GM21619 (cell line): ENCODE measurements at regions not wholly inside any gene's neighbourhood (a gene's known extent, or its start where the extent isn't known, plus 50 kb on each side); places are given as distances from the start of the nearest gene placed in this dataset.
"Not testable (repeated sequence)": the region's sequence is repeated elsewhere in the genome, so short reads cannot be mapped to it uniquely, and the experiment has no call there.

Source experiments
- ATAC-seq: cut with Tn5 transposase; IDR thresholded peaks from one replicate; pipeline ENCODE4 v1.9.1; 2021; ENCODE audit not compliant: unreplicated experiment

DNA sequence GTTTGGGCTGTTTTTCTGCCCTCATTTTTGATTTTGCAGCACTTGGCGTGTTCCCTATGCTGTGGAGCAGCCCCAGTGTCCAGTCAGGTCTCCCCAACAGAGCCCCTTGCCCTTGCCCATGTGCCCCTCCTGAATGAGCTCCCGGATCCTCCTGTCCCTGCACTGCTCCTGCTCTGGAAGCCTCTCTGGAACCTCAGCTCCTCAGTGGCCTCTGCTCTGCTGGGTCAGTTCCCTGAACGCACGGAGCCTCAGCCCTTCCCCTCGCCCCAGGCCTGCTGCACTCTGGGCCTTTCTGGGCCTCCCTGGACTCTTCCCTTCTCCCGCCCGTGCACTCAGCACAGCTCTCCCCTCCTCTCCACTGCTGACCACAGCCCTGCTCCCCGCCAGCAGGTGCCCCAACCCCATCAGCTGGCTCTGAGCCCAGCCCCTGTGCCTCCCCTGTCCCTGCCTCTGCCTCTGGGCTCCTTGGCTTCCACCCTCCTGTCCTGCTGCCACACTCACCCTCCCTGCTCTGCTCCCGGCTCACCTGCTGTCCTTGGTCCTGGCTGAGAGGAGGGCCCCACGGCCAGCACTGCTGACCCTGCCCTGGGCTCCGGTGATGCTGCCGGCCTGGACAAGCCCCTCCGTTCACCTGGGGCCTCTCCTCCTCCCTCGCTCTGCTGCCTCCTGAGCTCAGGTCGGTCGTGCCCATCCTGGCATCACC, 220.6 kb downstream of the TMEM121 start:
- not testable (repeated sequence) for ATAC-seq

DNA sequence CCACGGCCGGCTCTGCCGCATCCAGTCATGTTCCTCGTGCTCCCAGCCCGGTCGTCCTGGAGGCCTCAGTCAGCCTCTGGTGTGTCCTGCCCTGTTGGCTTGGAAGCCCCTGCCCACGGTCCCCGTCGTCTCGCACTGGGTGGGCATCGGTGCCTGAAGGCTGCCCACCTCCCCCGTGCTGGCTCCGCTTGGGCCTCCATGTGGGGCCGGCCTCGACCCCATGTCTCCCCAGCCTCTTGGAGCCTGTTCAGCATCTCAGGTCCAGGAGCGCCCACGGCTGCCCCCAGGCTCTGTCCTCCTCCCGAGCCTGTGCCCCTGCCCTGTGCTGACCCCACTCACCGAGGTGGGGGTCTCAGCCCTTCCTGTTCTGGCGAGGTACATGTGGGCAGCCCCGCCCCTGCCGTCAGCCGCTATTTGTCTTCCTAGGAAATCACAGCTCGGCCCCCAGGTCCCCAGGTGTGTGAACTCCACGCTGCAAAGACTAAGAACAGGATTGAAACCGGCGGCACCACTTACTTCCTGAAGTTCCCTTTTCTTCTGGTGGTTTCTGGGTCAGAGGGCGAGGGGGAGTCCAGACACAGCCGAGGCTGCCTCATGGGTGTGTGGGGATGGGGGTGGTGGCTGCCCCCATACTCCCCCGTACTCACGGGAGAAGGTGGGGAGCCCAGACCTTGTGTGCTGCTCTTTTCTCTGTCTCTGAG, 221.3 kb downstream of the TMEM121 start:
- not testable (repeated sequence) for ATAC-seq

DNA sequence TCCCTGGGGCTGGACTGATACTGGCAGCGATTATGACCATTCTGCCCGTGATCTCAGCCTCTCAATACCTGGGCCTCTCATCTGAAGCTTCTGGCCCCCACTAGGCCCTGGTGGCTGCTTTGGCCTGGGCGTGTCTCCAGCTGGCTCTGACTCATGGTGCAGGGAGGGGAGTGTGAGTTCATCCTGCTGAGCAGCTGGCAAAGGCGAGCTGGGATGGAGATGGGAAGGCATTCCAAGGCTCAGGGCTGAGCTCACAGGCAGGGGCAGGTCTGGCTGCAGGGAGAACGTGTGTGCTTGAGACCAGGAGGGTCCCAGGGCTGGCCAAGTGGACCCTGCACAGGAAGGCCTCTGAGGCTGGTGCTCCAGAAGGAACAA, 221.8 kb downstream of the TMEM121 start:
- ATAC-seq, result no peak

DNA sequence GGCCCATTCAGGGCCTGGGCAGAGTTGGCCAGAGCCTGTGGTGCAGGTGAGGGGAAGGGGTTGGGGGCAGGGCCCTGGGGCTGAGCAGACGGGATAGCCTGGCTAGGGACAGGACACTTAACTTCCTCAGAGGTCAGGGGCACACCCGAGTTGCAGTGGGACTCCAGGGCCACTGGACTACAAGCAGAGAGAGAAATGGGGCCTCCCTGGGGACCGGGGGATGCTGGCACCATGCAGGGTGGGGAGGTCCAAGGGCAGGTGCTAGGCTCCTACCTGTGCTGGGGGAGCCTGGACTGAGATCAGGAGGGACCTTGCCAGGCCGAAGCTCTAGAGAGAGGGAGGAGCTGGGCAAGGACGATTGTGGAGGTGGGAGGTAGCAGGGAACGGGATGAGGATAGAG, 222.3 kb downstream of the TMEM121 start:
- ATAC-seq, result not testable (repeated sequence)

DNA sequence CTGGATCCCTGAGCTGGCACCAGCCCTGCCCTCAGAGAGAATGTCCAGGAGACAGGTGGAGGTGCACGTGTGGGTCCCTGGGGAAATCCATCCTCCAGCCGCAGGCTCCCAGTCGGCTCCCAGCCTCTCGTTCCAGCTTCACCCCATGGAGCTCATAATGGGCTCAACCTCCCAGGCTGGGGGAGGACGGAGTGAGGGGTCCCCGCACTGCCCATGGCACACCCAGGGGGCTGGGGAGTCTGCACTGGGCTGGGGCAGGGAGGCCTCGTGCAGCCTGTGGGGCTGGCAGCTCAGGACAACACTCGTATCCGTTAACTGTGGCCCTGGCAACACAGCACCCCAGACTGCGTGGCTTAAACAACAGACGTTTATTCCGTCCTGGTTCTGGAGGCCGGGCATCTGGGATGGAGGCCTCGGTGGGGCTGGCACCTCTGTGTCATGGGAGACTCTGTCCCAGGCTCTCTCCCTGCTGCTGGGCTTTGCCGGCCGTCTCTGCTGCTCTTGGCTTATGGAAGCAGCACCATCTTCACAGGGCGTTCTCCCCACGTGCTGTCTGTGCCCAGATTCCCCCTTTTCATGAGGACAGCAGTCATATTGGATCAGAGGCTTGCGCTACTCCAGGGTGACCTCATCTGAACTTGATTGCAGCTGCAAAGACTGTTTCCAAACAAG, 223.6 kb downstream of the TMEM121 start:
- ATAC-seq, result not testable (repeated sequence)

DNA sequence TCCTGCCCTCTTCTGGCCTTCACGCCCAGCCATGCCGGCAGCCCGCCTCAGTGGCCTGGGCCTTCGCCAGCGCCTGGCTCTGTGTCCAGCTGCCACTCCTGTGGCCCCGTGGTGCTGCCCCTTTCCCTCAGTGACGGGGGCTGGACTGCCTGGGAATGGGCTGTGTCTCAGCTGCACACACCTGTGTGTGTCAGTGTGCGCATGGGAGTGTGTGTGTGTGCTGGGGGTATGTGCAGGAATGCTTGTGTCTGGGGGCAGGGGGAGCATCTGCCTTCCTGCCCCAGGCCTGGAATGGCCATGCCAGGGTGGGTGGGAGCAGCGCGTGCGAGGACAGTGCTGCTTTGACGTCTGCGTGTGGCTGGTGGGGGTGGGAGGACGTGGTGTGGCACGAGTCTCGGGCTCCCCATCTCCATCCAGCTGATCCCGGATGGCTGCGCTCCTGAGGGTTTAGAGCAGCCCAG, 224.9 kb downstream of the TMEM121 start:
- not testable (repeated sequence) for ATAC-seq

DNA sequence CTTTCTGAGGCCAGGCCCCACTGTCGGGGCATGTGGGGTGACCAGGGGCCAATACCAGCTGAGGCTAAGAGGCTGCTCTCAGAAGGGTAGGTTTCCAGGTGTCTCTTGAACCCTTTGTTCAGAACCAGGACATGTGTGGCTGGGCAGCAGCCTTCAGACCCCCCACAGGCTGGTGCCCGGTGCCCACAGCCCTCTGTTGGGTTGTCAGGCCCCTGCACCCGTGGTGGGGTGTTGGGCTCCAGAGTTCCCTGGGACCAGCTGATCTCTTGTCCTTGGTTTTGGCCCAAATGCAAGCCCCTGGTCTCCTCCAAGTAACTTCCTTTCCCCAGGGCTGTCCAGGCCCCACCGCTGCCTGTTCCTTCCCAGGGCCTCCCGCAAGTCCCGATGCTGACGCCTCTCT, 226.0 kb downstream of the TMEM121 start:
- ATAC-seq, result not testable (repeated sequence)

DNA sequence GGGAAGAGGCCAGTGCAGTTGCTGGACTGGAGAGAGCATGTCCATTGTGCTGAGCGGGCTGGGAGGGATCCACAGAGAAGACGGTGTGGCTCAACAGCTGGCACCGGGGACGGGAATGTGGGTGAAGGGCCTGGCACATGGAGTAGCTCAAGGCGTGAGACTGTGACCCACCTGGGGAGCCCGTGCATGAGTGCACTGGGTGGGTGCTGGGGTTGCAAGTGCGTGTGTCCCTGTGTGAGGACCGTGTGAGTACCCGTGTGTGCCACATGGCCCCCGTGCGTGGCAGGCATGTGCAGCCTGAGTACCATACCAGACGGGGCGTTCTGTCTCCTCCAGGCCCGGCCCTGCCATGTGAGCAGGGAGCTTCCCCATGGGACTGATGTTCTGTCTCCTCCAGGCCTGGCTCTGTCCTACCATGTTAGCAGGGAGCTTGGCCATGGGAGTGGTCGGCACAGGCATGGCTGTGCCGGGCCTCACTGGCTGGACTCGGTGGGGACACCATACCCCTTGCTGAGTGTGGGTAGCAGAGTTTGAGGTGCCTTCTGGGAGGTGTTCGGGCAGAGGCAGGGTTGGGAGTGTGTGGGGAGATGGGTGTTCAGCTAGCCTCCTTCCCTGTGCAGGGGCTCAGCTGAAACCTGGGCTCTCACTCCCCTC, 234.4 kb downstream of the TMEM121 start:
- no peak for ATAC-seq

DNA sequence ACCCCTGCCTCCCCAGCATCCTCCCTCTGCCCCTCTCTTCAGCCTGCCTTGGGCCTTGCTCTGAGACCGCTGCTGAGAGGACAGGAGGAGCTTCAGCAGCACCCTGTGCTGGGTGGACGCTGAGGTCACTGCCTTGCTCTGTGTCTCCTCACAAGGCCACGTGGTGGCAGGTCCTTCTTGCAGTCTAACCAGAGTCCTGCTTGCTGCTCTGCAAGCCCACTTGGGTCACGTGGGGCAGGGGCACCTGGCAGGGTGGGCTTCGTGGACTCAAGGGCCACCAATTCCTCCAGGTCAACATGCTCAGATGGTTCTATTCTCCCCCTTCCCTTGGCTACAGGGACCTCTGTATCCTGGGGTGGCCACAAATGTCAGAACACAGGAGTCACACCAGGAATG, 235.0 kb downstream of the TMEM121 start:
- ATAC-seq, result not testable (repeated sequence)

DNA sequence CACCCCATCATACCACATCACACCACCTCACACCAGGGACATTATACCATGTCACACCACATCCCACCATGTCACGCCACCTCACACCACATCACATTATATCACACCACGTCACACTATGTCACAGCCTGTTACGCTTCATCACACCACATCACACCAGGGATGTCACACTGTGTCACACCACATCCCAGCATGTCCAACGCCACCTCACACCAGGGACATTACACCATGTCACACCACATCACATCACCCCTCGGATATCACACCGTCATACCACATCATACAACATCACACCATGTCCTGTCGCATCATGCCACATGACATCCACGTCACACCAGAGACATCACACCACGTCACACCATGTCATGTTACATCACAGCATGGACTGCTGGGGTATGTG, 235.5 kb downstream of the TMEM121 start:
- no peak for ATAC-seq

DNA sequence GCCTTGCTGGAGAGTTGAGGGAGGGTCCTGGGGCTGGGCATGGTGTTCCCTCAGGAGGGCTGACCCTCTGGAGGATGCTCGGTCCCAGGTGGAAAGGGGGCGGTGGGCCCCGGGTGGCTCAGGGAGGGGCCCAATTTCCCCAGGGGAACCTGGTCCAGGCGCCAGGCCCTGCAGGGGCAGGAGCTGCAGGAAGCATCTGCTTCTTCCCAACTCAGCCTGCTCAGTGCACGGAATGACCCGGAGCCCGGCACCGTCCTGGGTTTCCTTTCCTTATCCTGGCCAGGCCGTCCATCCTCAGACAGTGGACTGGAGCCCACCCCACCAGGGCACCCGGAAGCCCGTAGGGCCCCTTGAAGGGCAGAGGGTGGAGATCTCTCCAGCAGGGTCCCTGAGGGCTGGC, 235.9 kb downstream of the TMEM121 start:
- ATAC-seq, result not testable (repeated sequence)

DNA sequence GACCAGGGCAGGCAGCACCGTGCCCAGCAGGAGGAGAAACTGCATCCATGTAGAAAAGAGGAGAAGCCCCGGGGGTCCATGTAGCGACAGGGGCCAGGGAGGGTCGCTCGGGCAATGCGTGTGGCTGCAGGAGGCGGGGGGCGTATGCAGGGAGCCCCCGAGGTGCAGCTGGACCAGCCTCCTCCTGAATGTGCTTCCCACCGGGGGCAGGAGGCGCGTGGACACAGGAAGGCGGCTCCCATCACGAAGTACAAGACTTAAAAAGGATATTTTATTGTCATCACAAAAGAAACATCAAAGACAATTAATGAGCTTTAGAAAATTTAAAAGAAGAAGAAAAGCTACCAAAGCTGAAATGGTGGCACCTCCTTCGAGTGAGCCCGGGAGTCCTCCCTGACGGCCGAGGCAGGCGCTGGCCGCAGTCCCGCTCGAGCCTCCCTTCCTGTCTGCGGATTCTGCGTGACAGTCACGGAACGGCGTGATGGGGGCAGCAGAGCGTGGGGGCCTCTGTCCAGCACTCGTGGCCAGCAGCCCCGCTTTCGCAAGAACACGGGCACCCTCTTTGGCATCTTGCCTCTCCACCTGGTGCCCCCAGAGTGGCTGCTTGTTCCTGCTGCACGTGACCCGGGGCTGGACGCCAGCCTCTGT, 238.0 kb downstream of the TMEM121 start:
- not testable (repeated sequence) for ATAC-seq

DNA sequence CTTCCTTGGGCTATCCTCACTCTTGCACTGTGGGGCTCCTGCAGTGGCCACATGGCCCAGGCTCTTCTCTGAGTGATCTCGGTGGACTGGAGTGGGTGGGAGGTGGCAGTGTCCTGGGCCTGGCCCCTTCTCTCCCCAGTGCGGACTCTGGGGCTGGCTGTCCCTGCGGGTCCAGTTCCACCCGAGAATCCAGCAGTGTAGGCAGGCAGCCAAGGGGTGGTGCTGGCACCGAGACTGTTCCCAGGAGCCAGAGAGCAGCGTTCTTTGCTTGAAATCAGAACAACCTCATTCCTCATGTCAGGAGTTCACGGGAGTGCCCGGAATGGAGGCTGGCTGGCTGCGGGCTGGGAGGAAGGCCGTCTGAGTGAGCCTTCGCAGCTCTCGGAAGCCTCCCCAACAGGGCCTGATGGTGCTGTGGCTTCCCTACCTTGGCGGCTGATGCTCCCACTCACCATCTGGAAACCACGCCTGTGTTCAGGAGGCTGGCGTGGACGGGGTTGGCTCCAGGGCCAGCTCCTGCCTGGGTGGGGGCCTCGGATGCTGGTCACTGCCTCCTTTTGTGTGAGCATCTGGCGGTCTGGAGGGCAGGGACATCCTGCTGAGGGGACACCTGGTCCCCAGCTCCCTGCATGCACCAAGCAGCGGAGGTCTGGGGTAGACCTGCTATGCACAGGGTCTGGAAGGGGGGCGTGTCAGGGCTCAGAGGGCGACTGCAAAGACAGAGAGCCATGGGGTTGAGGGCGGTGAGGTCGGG, 238.9 kb downstream of the TMEM121 start:
- ATAC-seq, result not testable (repeated sequence)

DNA sequence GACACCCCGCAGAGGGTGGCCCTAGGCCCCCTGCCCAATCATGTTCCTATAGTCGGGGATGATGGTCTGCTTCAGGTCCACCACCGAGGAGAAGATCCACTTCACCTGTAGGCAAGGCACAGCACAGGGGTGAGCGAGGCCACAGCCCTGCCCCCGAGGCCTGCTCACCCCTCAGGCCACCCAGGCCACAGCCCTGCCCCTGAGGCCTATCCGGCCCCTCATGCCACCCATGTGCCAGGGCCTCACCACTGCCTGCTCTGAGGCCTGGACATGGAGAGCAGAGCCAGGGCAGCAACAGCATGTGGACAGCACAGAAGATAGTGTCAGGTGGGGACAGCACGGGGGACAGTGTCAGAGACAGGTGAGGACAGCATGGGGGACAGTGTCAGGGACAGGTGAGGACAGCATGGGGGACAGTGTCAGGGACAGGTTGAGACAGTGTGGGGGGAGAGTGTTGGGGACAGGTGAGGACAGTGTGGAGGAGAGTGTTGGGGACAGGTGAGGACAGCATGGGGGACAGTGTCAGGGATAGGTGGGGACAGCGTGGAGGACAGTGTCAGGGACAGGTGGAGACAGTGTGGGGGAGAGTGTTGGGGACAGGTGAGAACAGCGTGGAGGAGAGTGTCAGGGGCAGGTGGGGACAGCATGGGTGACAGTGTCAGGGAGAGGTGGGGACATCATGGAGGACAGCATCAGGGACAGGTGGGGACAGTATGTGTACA, 239.7 kb downstream of the TMEM121 start:
- no peak for ATAC-seq

DNA sequence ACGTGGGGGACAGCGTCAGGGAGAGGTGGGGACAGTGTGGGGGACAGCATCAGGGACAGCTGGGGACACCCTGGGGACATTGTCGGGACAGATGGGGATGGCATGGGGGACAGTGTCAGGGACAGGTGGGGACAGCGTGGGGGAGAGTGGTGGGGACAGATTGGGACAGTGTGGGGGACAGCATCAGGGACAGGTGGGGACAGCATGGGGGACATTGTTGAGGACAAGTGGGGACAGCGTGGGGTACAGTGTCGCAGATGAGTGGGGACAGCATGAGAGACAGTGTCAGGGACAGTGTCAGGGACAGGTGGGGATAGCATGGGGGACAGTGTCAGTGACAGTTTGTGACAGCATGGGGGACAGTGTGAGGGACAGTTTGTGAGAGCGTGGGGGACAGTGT, 240.9 kb downstream of the TMEM121 start:
- ATAC-seq, result no peak

DNA sequence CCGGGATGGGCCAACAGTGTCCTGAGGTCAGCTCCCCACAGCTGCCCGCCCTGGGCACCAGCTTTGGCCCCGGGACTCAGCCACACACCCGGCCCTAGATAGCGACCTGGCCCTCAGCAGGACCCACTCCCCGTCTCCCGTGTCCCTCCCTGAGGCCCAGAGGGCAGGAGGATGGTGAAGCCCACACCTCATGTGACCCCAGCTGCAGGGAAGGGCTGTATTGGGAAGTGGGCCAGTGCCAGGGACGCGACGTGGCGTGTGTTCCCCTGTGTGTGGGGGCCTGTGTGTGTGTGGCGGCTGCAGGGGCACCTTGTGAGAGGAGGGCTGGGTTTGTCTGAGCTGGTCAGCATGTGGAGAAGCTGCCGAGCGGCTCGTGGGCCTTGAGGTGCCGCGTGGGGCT, 241.7 kb downstream of the TMEM121 start:
- ATAC-seq, result not testable (repeated sequence)

DNA sequence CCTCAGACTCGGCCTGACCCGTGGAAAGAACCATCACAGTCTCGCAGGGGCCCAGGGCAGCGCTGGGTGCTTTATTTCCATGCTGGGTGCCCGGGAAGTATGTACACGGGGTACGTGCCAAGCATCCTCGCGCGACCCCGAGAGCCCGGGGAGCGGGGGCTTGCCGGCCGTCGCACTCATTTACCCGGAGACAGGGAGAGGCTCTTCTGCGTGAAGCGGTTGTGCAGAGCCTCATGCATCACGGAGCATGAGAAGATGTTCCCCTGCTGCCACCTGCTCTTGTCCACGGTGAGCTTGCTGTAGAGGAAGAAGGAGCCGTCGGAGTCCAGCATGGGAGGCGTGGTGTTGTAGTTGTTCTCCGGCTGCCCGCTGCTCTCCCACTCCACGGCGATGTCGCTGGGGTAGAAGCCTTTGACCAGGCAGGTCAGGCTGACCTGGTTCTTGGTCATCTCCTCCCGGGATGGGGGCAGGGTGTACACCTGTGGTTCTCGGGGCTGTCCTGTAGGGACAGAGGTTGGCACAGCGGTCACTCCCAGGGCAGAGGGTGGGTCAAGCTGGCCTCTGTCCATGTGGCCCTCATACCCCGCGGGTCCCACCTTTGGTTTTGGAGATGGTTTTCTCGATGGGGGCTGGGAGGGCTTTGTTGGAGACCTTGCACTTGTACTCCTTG, 242.8 kb downstream of the TMEM121 start:
- not testable (repeated sequence) for ATAC-seq

DNA sequence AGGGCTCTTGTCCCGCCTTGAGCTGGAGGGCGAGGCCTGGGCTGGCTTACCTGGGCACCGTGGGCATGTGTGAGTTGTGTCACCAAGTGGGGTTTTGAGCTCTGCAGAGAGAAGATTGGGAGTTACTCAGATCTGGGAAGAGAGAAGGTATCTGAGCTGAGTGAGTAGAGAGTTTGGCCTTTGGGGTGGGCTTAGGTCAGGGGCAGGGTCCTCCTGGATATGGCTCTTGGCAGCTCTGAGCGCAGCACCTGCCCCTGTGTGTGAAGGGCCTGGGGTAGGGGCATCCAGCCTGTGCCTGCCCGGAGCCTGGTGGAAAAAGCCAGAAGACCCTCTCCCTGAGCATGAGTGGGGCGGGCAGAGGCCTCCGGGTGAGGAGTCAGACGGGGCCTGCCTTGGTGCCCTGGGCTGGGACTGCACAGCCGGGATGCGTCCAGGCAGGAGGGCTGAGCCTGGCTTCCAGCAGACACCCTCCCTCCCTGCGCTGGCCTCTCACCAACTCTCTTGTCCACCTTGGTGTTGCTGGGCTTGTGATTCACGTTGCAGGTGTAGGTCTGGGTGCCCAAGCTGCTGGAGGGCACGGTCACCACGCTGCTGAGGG, 244.3 kb downstream of the TMEM121 start:
- not testable (repeated sequence) for ATAC-seq
